ENCODE measurements at regions not wholly inside any gene's neighbourhood (a gene's known extent, or its start where the extent isn't known, plus 50 kb on each side); places are given as distances from the start of the nearest gene placed in this dataset.

DNA sequence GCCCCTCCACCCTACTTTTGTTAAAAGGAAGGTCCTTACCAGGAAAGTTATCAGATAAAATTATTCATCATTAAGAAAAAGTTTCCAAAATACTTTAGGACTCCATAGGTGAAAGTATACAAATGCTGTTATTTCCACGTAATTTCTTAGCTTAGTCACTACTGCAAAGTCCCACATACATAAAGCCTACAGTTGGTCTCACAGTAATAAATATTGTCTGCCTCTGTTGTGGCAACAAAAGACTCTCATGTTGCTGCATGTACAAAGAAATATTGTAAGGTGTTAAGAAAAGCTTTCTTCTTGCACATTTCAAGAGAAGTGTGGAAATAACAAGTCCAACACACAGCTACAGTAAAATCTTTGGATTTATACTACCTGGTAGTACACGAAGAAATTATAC, 102.4 kb upstream of the DST start:
- H3K27ac ChIP-seq (ENCODE audit: insufficient read depth, low read length, poor library complexity, severe bottlenecking), result no peak overlapping the region
- no peaks in the 10 kb centered on the region for H3K4me1 ChIP-seq (ENCODE audit: control insufficient read depth, insufficient read depth, low read length, poor library complexity, severe bottlenecking)
- no peaks in the 10 kb centered on the region for H3K36me3 ChIP-seq (ENCODE audit: control insufficient read depth, insufficient read depth, low read length)
- no peak for DNase-seq
- no peaks in the 10 kb centered on the region for H3K27me3 ChIP-seq (replicated peaks; ENCODE audit: control insufficient read depth, insufficient read depth, low read length, poor library complexity, severe bottlenecking)
- no peak overlapping the region for H3K4me3 ChIP-seq (ENCODE audit: insufficient read depth, low read depth, low read length, poor library complexity, severe bottlenecking)
- H3K9me3 ChIP-seq (ENCODE audit: control insufficient read depth, low read length), result no peaks in the 10 kb centered on the region

DNA sequence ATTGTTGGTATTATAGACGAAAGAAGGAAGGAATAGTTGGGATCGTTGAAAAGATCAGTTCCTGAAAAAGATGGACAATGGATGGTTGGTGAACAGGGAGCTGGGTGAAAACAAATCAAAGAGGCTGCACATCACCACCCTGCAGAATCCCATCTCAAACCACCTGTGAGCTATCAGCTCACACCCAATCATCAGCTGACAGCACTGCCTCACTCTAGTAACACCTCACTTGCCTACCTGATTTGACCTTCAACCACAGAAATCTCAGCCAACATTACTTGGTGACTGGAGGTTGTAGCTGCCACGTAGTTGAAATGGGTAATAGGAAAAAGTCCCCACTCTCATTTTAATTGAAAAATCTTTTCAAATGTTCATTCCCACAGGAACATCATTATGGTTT, 101.8 kb upstream of the DST start:
- Histone ChIP-seq H3K27ac (ENCODE audit: insufficient read depth, low read length, poor library complexity, severe bottlenecking) (no peak overlapping the region), H3K27me3 (replicated peaks; ENCODE audit: control insufficient read depth, insufficient read depth, low read length, poor library complexity, severe bottlenecking) (no peaks in the 10 kb centered on the region), H3K4me1 (ENCODE audit: control insufficient read depth, insufficient read depth, low read length, poor library complexity, severe bottlenecking) (no peaks in the 10 kb centered on the region), H3K36me3 (ENCODE audit: control insufficient read depth, insufficient read depth, low read length) (no peaks in the 10 kb centered on the region), H3K9me3 (ENCODE audit: control insufficient read depth, low read length) (no peaks in the 10 kb centered on the region), H3K4me3 (ENCODE audit: insufficient read depth, low read depth, low read length, poor library complexity, severe bottlenecking) (no peak overlapping the region)
- DNase-seq, result no peak

DNA sequence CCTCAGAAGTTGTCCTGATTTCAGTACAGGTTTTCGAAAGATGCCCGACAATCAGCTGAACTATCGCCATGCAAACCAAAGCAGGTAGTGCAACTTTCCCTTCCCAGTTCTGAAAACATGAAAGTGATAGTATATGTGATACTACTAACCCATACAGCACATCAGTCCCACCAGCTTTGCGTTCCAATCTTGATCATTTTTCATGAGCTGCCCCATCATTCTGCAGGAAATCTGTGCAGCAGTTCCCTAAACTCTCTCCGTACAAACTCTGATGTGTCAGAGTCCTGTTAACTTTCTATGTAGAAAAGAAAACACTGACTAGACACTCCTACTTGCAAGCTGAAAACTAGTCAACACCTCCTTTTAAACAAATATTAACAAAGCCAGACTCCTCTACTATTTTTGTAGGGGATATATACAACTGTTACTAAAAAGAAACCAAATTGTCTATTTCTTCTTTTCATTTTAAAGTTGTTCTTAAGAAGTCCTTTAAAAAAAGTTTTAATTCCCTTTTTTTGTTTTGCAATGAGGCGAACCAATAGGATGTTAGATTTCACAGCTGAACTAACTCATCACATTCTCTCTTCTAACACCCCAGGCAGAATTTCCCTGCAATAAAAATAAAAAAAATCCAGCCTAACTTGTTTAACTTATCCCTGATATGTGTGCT, 99.6 kb upstream of the DST start:
- Histone ChIP-seq H3K4me1 (ENCODE audit: control insufficient read depth, insufficient read depth, low read length, poor library complexity, severe bottlenecking) (no peaks in the 10 kb centered on the region), H3K36me3 (ENCODE audit: control insufficient read depth, insufficient read depth, low read length) (no peaks in the 10 kb centered on the region), H3K4me3 (ENCODE audit: insufficient read depth, low read depth, low read length, poor library complexity, severe bottlenecking) (no peak overlapping the region), H3K27me3 (replicated peaks; ENCODE audit: control insufficient read depth, insufficient read depth, low read length, poor library complexity, severe bottlenecking) (no peaks in the 10 kb centered on the region), H3K9me3 (ENCODE audit: control insufficient read depth, low read length) (no peaks in the 10 kb centered on the region), H3K27ac (ENCODE audit: insufficient read depth, low read length, poor library complexity, severe bottlenecking) (no peak overlapping the region)
- no peak for DNase-seq

DNA sequence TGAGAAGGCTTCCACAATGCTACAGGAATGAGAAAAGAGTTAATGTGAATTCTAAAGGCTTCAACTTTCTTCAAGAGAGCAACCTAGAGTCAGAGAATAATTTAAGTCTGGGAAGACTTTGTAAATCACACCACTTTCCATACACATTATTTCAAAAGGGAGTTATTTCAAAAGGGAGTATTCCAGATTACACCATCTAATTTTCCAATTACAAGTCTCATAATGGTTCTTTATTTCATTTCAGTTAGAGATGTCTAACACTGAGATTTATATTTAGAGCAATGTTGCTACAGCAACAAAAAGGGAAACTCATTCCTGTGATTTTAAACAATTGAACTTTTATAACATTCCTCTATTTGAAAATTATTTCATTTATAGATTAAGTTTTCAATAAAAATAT, 98.8 kb upstream of the DST start:
- Histone ChIP-seq H3K4me1 (ENCODE audit: control insufficient read depth, insufficient read depth, low read length, poor library complexity, severe bottlenecking) (no peaks in the 10 kb centered on the region), H3K4me3 (ENCODE audit: insufficient read depth, low read depth, low read length, poor library complexity, severe bottlenecking) (no peak overlapping the region), H3K27me3 (replicated peaks; ENCODE audit: control insufficient read depth, insufficient read depth, low read length, poor library complexity, severe bottlenecking) (no peaks in the 10 kb centered on the region), H3K36me3 (ENCODE audit: control insufficient read depth, insufficient read depth, low read length) (no peaks in the 10 kb centered on the region), H3K27ac (ENCODE audit: insufficient read depth, low read length, poor library complexity, severe bottlenecking) (no peak overlapping the region), H3K9me3 (ENCODE audit: control insufficient read depth, low read length) (no peaks in the 10 kb centered on the region)
- DNase-seq, result no peak

DNA sequence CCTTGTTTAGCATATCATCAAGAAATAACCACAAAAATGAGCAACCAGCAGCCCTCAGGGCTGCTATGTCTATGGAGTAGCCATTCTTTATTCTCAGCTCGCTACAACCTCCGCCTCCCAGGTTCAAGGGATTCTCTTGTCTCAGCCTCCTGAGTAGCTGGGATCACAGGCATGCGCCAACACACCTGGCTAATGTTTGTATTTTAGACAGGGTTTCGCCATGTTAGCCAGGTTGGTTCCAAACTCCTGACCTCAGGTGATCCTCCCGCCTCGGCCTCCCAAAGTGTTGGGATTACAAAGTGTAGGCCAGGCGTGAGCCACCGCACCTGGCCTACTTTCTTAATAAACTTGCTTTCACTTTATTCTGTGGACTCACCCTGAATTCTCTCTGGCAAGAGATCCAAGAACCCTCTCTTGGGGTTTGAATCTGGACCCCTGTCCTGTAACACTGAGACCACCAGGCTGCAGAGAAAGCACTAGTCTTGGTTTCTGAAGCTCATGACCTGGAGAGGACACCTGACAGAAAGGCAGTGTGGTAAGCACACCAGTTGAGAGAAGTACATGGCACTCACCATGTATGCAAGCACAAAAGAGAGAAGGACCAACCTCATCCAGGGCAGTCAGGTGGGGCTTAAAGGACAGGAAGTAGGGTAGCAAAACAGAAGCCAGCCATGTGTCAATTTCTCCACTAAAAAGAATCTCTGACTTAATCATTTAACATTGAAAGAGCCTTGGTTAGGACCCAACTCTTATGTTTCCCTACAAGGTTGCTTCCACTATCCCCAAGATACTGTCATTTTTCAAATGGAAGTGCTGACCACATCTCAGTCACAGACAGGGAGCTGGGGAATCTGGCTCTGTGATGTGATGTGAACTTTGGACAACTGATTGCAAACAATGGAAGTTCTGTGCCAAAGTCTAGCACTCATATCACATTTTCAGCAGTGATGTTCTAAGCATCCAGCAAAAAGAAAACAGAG, 97.4 kb upstream of the DST start:
- no peak for DNase-seq
- H3K27me3 ChIP-seq (replicated peaks; ENCODE audit: control insufficient read depth, insufficient read depth, low read length, poor library complexity, severe bottlenecking), result no peaks in the 10 kb centered on the region
- H3K4me3 ChIP-seq (ENCODE audit: insufficient read depth, low read depth, low read length, poor library complexity, severe bottlenecking), result no peak overlapping the region
- no peaks in the 10 kb centered on the region for H3K36me3 ChIP-seq (ENCODE audit: control insufficient read depth, insufficient read depth, low read length)
- H3K4me1 ChIP-seq (ENCODE audit: control insufficient read depth, insufficient read depth, low read length, poor library complexity, severe bottlenecking), result no peaks in the 10 kb centered on the region
- no peaks in the 10 kb centered on the region for H3K9me3 ChIP-seq (ENCODE audit: control insufficient read depth, low read length)
- no peak overlapping the region for H3K27ac ChIP-seq (ENCODE audit: insufficient read depth, low read length, poor library complexity, severe bottlenecking)

DNA sequence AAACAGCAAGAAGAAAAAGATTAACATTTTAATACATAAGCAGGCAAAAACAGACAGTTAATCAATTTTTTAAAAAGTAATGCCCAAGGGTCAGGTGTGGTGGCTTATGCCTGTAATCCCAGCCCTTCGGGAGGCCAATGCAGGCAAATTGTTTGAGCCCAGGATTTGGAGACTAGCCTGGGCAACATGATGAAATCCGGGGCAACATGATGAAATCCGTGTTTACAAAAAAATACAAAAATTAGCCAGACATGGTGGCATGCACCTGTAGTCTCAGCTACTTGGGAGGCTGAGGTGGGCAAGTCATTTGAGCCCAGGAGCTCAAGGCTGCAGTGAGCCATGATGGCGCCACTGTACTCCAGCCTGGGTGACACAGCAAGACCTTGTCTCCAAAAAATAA, 94.1 kb upstream of the DST start:
- H3K36me3 ChIP-seq (ENCODE audit: control insufficient read depth, insufficient read depth, low read length), result no peaks in the 10 kb centered on the region
- no peaks in the 10 kb centered on the region for H3K9me3 ChIP-seq (ENCODE audit: control insufficient read depth, low read length)
- no peaks in the 10 kb centered on the region for H3K27me3 ChIP-seq (replicated peaks; ENCODE audit: control insufficient read depth, insufficient read depth, low read length, poor library complexity, severe bottlenecking)
- DNase-seq, result no peak
- H3K4me3 ChIP-seq (ENCODE audit: insufficient read depth, low read depth, low read length, poor library complexity, severe bottlenecking), result no peak overlapping the region
- no peak overlapping the region for H3K27ac ChIP-seq (ENCODE audit: insufficient read depth, low read length, poor library complexity, severe bottlenecking)
- no peaks in the 10 kb centered on the region for H3K4me1 ChIP-seq (ENCODE audit: control insufficient read depth, insufficient read depth, low read length, poor library complexity, severe bottlenecking)

DNA sequence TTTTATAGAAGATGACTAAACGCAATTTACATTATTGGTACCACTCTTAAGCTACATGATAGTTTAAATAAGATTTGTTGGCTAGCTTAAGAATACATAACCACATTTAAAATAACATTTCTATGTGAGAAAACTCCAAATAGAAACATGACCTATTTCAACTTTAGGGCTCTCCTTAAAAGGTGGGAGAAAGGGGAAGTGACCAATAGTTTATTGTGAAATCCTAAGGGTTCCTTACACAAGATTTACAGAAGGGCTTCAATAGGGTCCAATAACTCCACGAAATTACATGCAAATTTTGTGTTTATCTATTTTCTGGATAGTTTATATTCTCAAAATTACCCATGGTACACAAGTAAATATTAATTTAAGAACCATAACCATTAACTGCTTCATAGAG, 91.6 kb upstream of the DST start:
- Histone ChIP-seq H3K4me3 (ENCODE audit: insufficient read depth, low read depth, low read length, poor library complexity, severe bottlenecking) (no peak overlapping the region), H3K36me3 (ENCODE audit: control insufficient read depth, insufficient read depth, low read length) (no peaks in the 10 kb centered on the region), H3K4me1 (ENCODE audit: control insufficient read depth, insufficient read depth, low read length, poor library complexity, severe bottlenecking) (no peaks in the 10 kb centered on the region), H3K27ac (ENCODE audit: insufficient read depth, low read length, poor library complexity, severe bottlenecking) (no peak overlapping the region), H3K27me3 (replicated peaks; ENCODE audit: control insufficient read depth, insufficient read depth, low read length, poor library complexity, severe bottlenecking) (no peaks in the 10 kb centered on the region), H3K9me3 (ENCODE audit: control insufficient read depth, low read length) (no peaks in the 10 kb centered on the region)
- DNase-seq, result no peak

DNA sequence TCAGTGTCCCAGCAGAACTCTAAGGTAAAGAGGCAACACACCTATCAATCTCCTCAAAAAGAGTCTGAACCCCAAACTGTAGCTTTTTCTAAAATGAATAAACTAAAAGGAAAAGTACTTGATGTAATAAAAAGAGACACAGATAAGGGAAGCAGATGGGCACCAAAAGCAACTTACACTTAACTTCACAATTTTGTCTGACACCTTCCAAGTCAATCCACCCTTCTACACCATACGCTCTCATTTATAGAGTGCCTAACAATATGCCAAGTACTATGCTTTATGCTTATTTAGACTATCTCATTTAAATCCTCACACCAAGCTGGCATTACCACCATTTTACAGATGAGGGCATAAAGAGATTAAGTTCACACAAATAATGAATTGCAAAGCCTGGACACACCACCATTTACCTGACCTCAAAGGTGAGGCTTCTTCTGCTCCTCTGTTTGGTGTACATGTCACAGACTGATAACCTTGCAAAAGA, 90.6 kb upstream of the DST start:
- Histone ChIP-seq H3K4me1 (ENCODE audit: control insufficient read depth, insufficient read depth, low read length, poor library complexity, severe bottlenecking) (no peaks in the 10 kb centered on the region), H3K9me3 (ENCODE audit: control insufficient read depth, low read length) (no peaks in the 10 kb centered on the region), H3K27me3 (replicated peaks; ENCODE audit: control insufficient read depth, insufficient read depth, low read length, poor library complexity, severe bottlenecking) (no peaks in the 10 kb centered on the region), H3K4me3 (ENCODE audit: insufficient read depth, low read depth, low read length, poor library complexity, severe bottlenecking) (no peak overlapping the region), H3K27ac (ENCODE audit: insufficient read depth, low read length, poor library complexity, severe bottlenecking) (no peak overlapping the region), H3K36me3 (ENCODE audit: control insufficient read depth, insufficient read depth, low read length) (no peaks in the 10 kb centered on the region)
- no peak for DNase-seq

DNA sequence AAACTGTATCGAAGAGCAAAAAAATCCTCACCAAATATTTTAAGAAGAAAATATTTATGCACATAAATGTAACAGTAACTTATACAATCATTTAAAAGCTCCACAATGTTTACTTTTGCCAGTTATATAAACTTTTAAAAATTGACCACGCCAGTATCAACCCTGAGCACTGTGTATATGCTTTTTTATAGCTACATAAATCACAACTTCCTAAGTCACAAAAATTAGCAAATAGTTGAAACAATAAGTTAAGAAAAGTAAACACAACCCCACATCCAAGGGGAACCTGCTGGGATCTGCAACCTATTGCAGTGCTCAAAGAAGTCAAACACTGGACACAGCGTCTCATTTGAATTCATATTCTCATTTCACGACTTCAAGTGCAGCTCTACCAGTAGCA, 89.8 kb upstream of the DST start:
- no peaks in the 10 kb centered on the region for H3K27me3 ChIP-seq (replicated peaks; ENCODE audit: control insufficient read depth, insufficient read depth, low read length, poor library complexity, severe bottlenecking)
- no peak for DNase-seq
- H3K4me1 ChIP-seq (ENCODE audit: control insufficient read depth, insufficient read depth, low read length, poor library complexity, severe bottlenecking), result no peaks in the 10 kb centered on the region
- H3K27ac ChIP-seq (ENCODE audit: insufficient read depth, low read length, poor library complexity, severe bottlenecking), result no peak overlapping the region
- no peaks in the 10 kb centered on the region for H3K9me3 ChIP-seq (ENCODE audit: control insufficient read depth, low read length)
- H3K4me3 ChIP-seq (ENCODE audit: insufficient read depth, low read depth, low read length, poor library complexity, severe bottlenecking), result no peak overlapping the region
- H3K36me3 ChIP-seq (ENCODE audit: control insufficient read depth, insufficient read depth, low read length), result no peaks in the 10 kb centered on the region

Data from effector memory CD4-positive, alpha-beta T cell (primary cell).